H1 (cell line): ENCODE measurements at regions not wholly inside any gene's neighbourhood (a gene's known extent, or its start where the extent isn't known, plus 50 kb on each side); places are given as distances from the start of the nearest gene placed in this dataset.

ENCODE experiments used
- GTF2F1 ChIP-seq: IDR thresholded peaks from 2 replicates; pipeline ENCODE4 v1.6.1; 2012; ENCODE audit warnings: low read depth, low read length, improper control_type of control experiment, borderline replicate concordance
- KDM5A ChIP-seq: fragments of 200-600 bp; IDR thresholded peaks from 2 replicates; pipeline ENCODE4 v1.7.1; 2012; ENCODE audit warnings: mild to moderate bottlenecking, low read length, inconsistent platforms, mixed read lengths
- MAX ChIP-seq: IDR thresholded peaks from 2 replicates; pipeline ENCODE4 v1.6.1; 2012; ENCODE audit warnings: inconsistent platforms
- NANOG ChIP-seq: IDR thresholded peaks from 2 replicates; pipeline ENCODE4 v1.6.1; 2011; ENCODE audit warnings: low read length, low read depth, mild to moderate bottlenecking, inconsistent platforms; ENCODE audit not compliant: insufficient read depth, poor library complexity, severe bottlenecking
- RAD21 ChIP-seq, 2 experiments: IDR thresholded peaks in 1 of 2; conservative IDR thresholded peaks in 1 of 2; 2 replicates each; pipeline ENCODE4 v1.6.1; 2011; ENCODE audit warnings: low read depth in 2 of 2, low read length in 2 of 2, improper control_type of control experiment in 1 of 2, inconsistent platforms in 1 of 2, mild to moderate bottlenecking in 1 of 2, moderate library complexity in 1 of 2
- RFX5 ChIP-seq: IDR thresholded peaks from 2 replicates; pipeline ENCODE4 v1.6.1; 2011; ENCODE audit warnings: low read depth, low read length, improper control_type of control experiment, borderline replicate concordance
- SAP30 ChIP-seq: fragments of 300-600 bp; sonication (generic); IDR thresholded peaks from 2 replicates; pipeline ENCODE4 v1.7.1; 2012; ENCODE audit warnings: low read length, moderate library complexity, mild to moderate bottlenecking, inconsistent platforms; ENCODE audit not compliant: insufficient read depth, insufficient replicate concordance
- SIRT6 ChIP-seq: IDR thresholded peaks from one replicate; pipeline ENCODE4 v1.7.1; 2012; ENCODE audit warnings: low read length, inconsistent platforms
- TAF1 ChIP-seq: IDR thresholded peaks from 2 replicates; pipeline ENCODE4 v1.6.1; 2011; ENCODE audit warnings: mild to moderate bottlenecking, low read depth, low read length

GRCh38 chrX:118883994-118884393 is 60.4 kb downstream of the ZCCHC12 start (continued):
- TF ChIP-seq SAP30 (no peak), MAX (no peak), GTF2F1 (no peak), TAF1 (no peak), SIRT6 (no peak), NANOG (no peak), KDM5A (no peak), RAD21 (IDR thresholded peaks at IDR 0.05 in 1 of 2, conservative IDR thresholded peaks at IDR 0.05 in 1 of 2; ENCODE audit: low read depth in 2 of 2, low read length in 2 of 2) (no peak), RFX5 (no peak)
- TF ChIP-seq, all 59 proteins: peak for 0
